Loucy (cell line): ENCODE measurements at regions not wholly inside any gene's neighbourhood (a gene's known extent, or its start where the extent isn't known, plus 50 kb on each side); places are given as distances from the start of the nearest gene placed in this dataset.

Experiments used
- CTCF ChIP-seq: fragments of 200-600 bp; sonication (generic); conservative IDR thresholded peaks from 2 replicates; pipeline ENCODE4 v1.5.1; 2014; ENCODE audit warnings: mild to moderate bottlenecking, antibody characterized with exemption, low read length
- EZH2phosphoT487 ChIP-seq: fragments of 200-600 bp; IDR thresholded peaks from 2 replicates; pipeline ENCODE4 v1.6.1; 2018; ENCODE audit warnings: antibody characterized with exemption, mild to moderate bottlenecking, moderate library complexity, borderline replicate concordance

- TF ChIP-seq CTCF (no peak), EZH2phosphoT487 (no peak)
These were observed 60.0 kb downstream of the TMEM215 start for GRCh38 chr9:32843295-32843694.
